Nephron (organoid): ENCODE measurements at regions not wholly inside any gene's neighbourhood (a gene's known extent, or its start where the extent isn't known, plus 50 kb on each side); places are given as distances from the start of the nearest gene placed in this dataset.

Experiments used
- H3K27ac Mint-ChIP-seq, 3 experiments: 2 replicates each; pipeline ENCODE4 v1.8.0; 2020; ENCODE audit warnings: mixed read lengths in 3 of 3, mild to moderate bottlenecking in 2 of 3, moderate library complexity in 1 of 3
- H3K27me3 Mint-ChIP-seq: 2 replicates; pipeline ENCODE4 v1.8.0; 2021; ENCODE audit warnings: low read depth, mild to moderate bottlenecking, moderate library complexity, mixed read lengths
- H3K36me3 Mint-ChIP-seq: 2 replicates; pipeline ENCODE4 v1.8.0; 2020; ENCODE audit warnings: low read depth, mixed read lengths
- H3K4me1 Mint-ChIP-seq: 2 replicates; pipeline ENCODE4 v1.8.0; 2020; ENCODE audit warnings: mixed read lengths
- H3K4me3 Mint-ChIP-seq, 3 experiments: 2 replicates each; pipeline ENCODE4 v1.8.0; 2020; ENCODE audit warnings: mild to moderate bottlenecking in 3 of 3, mixed read lengths in 3 of 3, moderate library complexity in 2 of 3
- H3K9me3 Mint-ChIP-seq: 2 replicates; pipeline ENCODE4 v1.8.0; 2020; ENCODE audit warnings: mixed read lengths
- CTCF ChIP-seq, 3 experiments: fragments of 200-600 bp; sonication (generic); IDR thresholded peaks; one replicate each; pipeline ENCODE4 v1.5.0; 2021; ENCODE audit warnings: antibody characterized with exemption in 3 of 3; ENCODE audit not compliant: unreplicated experiment in 3 of 3

- H3K27ac Mint-ChIP-seq = peak overlapping the region in 2 of 3 experiments; percentile 31 to 45
- H3K27me3 Mint-ChIP-seq = peaks cover 5% of the 10 kb centered on the region
- H3K4me1 Mint-ChIP-seq = peaks cover 32% of the 10 kb centered on the region
- no peak for TF ChIP-seq CTCF (IDR thresholded peaks at IDR 0.05; ENCODE audit: unreplicated experiment in 3 of 3)
- H3K4me3 Mint-ChIP-seq = no peak overlapping the region
- no peaks in the 10 kb centered on the region for H3K36me3 Mint-ChIP-seq
- H3K9me3 Mint-ChIP-seq = no peaks in the 10 kb centered on the region
These were observed 143.5 kb upstream of the NCK2 start for GRCh38 chr2:105600949-105601794.

- TF ChIP-seq CTCF (IDR thresholded peaks at IDR 0.05; ENCODE audit: unreplicated experiment in 3 of 3) = no peak
- Mint-ChIP-seq H3K27me3 (peaks cover 5% of the 10 kb centered on the region), H3K27ac (no peak overlapping the region), H3K4me1 (peaks cover 32% of the 10 kb centered on the region), H3K36me3 (no peaks in the 10 kb centered on the region), H3K9me3 (no peaks in the 10 kb centered on the region), H3K4me3 (no peak overlapping the region)
These were observed 144.1 kb upstream of the NCK2 start for GRCh38 chr2:105600602-105600948.

GRCh38 chr2:105600037-105600442 lies 144.7 kb upstream of the NCK2 start:
- no peaks in the 10 kb centered on the region for H3K36me3 Mint-ChIP-seq
- H3K4me3 Mint-ChIP-seq = no peak overlapping the region
- no peaks in the 10 kb centered on the region for H3K9me3 Mint-ChIP-seq
- no peak for TF ChIP-seq CTCF (IDR thresholded peaks at IDR 0.05; ENCODE audit: unreplicated experiment in 3 of 3)
- peaks cover 32% of the 10 kb centered on the region for H3K4me1 Mint-ChIP-seq
- peaks cover 5% of the 10 kb centered on the region for H3K27me3 Mint-ChIP-seq
- no peak overlapping the region for H3K27ac Mint-ChIP-seq

- no peak overlapping the region for H3K4me3 Mint-ChIP-seq
These were observed 145.6 kb upstream of the NCK2 start for GRCh38 chr2:105598829-105599698.

More at GRCh38 chr2:105598829-105599698, 145.6 kb upstream of the NCK2 start:
- Mint-ChIP-seq H3K27me3 (peaks cover 5% of the 10 kb centered on the region), H3K27ac (no peak overlapping the region), H3K4me1 (peaks cover 32% of the 10 kb centered on the region), H3K36me3 (no peaks in the 10 kb centered on the region), H3K9me3 (no peaks in the 10 kb centered on the region)
- no peak for TF ChIP-seq CTCF (IDR thresholded peaks at IDR 0.05; ENCODE audit: unreplicated experiment in 3 of 3)
